ENCODE measurements at regions not wholly inside any gene's neighbourhood (a gene's known extent, or its start where the extent isn't known, plus 50 kb on each side); places are given as distances from the start of the nearest gene placed in this dataset.
"Not testable (repeated sequence)": the region's sequence is repeated elsewhere in the genome, so short reads cannot be mapped to it uniquely, and the experiment has no call there.

DNA sequence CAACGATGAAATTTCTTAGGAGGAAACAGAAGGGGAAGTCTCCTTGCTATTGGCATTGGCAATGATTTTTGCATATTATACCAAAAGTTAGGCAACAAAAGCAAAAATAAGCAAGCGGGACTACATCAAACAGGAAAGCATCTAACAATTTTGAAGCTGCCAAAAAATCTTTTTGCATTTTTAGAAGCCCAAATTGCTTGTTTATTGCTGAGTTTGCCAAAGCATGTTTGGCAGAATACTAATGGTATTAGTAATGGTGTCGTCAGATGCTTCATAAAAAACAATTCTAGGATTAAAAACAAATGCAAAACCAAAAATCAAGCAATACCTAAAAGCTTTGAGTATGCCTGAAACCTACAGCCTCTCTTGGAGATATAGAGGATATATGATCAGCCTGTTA is 80.0 kb downstream of the GALR1 start:
- no peak for DNase-seq (ENCODE audit: low read depth in 2 of 2)

DNA sequence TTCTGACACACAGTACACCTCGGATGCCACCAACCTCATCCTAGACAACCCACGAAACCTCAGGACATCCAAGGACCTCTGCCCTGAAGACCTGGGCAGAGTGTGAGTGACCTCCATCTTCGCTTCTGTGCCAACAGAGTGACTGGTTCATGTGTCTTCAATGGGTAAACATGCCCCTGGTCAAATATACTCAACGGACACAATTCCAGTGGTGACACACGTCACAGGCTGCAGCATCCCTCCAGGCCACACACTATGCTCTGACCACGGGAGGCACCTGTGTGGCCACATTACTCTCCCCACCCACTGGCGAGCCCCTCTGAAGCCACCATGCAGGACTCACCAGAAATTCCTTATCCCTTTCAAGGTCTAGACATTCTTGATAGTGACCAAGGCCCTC is 85.2 kb downstream of the GALR1 start:
- no peak for DNase-seq (ENCODE audit: low read depth in 2 of 2)

DNA sequence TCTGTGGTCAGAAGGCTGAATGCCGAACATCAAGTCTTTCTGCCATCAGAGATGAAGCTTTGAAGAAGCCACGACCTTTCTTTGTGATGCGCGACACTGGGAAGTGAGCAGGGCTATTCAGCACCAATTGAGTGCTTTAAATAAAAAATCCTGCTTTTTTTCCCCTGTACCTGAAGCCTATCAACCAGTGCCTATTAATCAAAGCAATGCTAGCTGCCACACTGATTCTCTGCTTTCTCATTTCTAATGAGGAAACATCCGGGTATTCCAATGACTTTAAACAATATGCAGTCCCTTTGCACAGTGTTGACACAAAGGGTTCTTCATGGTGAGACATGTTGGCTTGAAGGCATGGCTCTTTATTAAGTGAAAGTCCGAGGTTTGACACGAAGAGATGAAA is 88.0 kb downstream of the GALR1 start:
- no peak for DNase-seq (ENCODE audit: low read depth in 2 of 2)

DNA sequence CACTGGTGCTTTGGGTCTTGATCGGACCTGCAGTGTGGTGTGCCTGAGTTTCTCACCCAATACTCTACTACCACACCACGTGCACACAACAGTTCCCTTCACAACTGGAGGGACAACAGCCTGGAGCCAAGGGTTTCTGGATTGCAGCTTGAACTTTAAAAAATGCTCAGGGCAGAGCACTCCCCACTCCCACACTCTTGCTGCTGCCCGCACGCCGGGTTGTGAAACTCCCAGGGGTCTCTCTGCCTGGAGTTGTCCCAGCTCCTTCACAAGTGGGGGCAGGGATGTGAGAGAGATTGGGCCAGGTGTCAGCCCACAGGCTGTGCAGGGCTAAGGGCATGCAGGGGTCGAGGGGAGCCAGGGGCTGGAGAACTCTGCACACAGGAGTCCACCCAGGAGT is 89.4 kb downstream of the GALR1 start:
- DNase-seq (ENCODE audit: low read depth in 2 of 2), result no peak

DNA sequence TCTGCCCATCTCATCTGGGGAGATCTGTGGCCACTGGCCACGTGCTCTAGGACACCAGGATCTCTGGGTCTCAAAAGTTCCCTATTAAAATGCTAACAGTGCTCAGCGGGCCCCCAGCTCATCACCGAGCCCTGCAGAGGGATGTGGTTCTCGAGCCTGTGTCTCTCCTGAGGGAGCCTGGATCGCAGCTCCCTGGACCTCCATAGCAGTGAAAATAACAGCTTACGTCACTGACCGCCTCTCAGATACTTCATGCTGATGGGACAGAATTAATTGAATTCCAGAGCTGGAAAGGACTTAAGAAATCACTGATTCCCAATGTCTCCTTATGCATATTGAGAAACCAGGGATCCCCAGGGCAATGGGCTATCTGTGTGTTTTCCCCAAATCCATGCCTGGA is 90.0 kb downstream of the GALR1 start:
- DNase-seq (ENCODE audit: low read depth in 2 of 2), result no peak

DNA sequence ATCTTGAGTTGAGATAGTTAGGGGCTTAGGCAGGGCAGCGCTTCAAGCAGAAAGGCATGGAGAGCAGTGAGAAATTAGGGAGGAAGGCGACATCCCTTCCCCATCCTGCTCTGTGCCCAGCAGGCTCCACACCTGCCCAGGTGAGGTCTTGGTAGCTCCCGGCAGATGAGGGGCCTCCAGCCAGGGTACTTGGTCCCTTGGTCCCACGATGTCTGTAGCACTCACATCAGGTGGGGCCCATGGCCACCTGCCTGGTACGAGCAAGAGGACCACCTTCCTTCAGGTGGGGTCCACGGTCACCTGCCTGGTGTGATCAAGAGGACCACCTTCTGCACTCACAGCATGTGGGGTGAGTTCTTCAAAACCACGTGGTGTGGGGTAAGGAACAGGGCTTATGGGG is 91.2 kb downstream of the GALR1 start:
- DNase-seq (ENCODE audit: low read depth in 2 of 2), result no peak

DNA sequence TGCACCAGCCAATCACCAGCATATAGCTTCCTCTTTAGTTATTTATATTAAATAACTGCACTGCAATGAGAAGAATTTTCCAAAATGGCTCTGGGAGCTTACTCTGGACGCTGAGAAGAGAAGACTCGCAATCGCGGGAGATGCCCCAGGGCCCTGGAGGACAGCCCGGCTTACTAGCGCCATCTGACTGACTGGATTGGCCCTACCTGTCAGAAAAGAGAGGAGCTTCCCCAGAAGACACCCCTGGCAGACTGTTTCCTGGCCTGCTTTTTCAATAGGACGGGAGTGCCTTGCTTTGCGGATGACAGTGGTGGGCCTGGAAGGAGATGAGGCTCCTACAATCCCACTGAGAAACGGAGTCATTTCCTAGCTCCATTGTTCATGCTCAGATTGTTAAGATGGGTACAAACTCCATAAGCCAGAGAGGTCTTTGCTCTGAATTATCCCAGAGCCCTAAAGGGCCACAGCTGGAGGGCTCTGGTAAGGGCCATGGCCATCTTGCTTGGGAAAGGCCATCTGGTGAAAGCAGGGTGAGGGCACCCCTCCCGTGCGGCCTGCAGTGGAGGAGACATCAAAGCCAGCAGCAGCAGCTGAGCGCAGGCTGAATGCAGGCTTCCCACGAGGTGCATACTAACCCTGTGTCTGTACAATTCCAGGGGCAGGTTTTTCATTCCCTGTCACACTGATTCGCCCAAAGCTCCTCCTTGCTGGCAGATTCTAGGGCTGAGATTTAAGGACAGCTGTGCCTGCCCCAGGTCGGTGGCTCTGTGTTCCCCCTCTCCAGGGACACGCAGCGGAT is 92.1 kb downstream of the GALR1 start:
- no peak for DNase-seq (ENCODE audit: low read depth in 2 of 2)

DNA sequence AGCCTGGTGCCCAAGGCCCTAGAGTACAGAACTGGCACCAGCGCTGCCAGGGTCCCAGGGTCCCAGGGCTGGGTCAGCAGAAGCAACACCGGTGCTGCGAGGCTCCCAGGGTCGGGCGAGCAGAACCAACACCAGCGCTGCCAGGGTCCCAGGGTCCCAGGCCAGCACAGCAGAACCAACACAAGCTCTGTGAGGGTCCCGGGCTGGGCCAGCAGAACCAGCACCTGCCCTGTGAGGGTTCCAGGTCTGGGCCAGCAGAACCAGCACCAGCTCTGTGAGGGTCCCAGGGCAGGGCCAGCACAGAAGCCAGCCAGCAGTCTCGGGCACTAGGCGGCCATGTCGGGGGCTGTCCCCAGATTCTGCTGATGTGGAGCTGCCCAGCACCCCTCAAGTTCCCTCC is 93.1 kb downstream of the GALR1 start:
- no peak for DNase-seq (ENCODE audit: low read depth in 2 of 2)

DNA sequence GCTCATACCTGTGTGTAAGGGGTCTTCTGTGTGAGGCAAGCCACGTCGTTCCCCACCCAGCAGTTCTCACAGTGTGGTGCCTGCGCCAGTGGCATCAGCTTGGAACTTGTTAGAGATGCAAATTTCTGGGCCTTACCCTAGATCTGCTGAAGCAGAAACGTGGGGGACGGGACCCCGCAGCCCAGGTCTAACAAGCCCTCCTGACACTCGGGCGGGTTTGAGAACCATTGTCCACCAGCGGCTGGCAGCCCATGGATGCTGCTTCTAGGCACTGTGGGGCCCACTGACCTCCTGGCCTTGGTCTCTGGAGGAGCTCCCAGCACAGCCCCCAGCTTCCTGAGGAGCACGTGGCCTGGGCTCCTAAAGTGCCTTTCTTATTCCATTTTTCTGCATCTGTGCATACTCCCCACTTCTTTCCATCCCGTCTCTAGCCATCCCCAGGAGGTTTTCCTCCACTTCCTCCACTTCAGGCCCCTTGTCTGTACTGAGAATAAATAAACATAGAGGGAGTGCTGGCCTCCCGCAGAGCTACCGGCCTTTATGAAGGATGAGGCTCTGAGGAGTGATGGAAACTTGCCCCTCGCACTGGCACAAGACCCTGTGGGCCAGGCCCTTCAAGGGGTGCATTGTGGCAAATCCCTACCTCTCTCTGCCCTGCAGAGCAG is 94.3 kb downstream of the GALR1 start:
- no peak for DNase-seq (ENCODE audit: low read depth in 2 of 2)

DNA sequence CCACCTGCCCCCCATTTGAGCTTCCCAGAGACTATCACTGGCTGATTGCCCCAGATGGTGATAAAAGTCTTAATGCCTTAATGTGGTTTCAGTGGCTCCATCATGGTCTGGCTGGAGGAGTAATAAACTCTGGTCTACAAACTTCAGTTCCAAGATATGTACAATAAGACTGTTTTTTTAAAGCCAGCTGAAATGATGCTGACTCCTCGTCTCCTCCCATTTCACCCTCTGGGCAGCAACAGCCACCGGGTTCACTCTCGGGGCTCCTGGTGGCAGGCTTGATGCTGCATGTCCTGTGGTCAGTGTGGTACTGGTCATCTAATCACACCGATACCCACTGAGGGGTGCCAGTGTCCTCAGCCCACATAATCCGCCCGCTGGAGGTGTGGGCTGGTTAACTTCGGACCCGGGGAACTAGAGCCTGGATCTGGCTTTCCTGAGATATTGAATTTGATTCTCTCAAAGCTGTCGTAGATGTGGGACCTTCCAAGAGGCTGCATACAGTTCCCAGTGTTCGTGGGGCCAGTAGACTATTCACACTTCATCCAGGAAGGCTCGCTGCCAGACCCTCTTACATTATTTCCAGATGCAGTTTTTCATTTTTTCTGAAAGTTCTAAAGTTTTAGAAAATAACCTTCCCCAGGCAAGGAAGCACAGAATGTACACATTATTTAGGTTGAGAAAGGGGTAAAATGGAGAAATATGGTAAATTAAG is 95.3 kb downstream of the GALR1 start:
- no peak for DNase-seq (ENCODE audit: low read depth in 2 of 2)

DNA sequence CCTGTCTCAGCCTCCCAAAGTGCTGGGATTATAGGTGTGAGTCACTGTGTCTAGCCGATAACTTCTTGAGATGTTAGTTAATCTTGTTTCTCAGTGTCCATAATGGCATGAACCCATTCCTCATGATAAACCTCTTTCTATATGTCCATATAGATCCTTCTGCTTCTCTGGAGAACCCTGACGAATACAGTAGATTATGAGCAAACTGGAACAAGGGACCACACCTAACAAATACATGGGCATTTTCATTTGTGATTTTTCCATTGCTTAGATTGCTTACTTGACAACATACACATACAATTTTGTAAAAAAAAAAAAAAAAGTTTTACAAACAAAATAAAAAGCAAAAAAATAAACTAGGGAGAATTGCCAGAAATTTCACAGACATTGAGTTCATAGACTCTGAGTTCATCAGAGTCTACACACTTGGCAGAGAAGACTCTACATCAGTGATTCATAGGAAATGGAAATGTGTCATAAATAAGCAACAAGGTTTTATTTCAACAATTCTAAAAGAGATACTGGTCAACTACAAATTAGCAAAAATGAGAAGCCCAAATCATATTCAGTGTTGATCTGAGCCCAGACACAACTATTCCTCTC is 96.7 kb downstream of the GALR1 start:
- no peak for DNase-seq (ENCODE audit: low read depth in 2 of 2)

DNA sequence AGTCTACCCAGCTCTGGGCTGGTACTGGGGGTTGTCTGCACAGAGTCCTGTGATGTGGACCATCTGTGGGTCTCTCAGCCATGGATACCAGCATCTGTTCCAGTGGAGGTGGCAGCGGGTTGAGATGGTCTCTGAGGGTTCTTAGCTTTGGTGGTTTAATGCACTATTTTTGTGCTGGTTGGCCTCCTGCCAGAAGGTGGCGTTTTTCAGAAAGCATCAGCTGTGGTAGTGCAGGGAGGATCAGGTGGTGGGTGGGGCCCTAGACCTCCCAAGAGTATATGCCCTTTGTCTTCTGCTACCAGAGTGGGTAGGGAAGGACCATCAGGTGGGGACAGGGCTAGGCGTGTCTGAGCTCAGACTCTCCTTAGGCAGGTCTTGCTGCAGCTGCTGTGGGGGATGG is 103.7 kb downstream of the GALR1 start:
- not testable (repeated sequence) for DNase-seq (ENCODE audit: low read depth in 2 of 2)

DNA sequence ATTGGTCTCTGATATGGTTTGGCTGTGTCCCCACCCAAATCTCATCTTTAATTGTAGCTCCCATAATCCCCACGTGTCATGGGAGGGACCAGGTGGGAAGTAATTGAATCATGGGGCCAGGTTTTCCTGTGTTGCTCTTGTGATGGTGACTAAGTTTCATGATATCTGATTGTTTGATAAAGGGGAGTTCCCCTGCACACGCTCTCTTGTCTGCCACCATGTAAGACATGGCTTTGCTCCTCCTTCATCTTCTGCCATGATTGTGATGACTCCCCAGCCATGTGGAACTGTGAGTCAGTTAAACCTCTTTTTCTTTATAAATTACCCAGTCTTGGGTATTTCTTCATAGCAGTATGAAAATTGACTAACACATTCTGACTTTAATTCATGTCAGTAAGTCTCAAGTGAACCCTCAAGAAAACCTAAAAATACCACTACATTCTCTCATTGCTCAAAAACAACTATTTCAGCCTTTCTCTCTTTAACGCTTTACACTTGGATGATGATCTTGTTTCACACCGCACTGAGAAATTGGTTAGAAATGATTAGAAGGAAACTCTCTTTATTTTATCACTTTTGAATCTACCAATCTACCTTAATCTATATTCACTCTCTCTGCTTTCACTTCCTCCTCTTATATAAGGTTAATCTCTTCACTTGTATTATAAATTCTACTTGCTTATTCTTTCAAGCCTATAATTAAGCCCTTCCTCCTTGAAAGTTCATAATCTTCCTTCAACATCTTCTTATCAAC is 110.1 kb downstream of the GALR1 start:
- no peak for DNase-seq (ENCODE audit: low read depth in 2 of 2)

DNA sequence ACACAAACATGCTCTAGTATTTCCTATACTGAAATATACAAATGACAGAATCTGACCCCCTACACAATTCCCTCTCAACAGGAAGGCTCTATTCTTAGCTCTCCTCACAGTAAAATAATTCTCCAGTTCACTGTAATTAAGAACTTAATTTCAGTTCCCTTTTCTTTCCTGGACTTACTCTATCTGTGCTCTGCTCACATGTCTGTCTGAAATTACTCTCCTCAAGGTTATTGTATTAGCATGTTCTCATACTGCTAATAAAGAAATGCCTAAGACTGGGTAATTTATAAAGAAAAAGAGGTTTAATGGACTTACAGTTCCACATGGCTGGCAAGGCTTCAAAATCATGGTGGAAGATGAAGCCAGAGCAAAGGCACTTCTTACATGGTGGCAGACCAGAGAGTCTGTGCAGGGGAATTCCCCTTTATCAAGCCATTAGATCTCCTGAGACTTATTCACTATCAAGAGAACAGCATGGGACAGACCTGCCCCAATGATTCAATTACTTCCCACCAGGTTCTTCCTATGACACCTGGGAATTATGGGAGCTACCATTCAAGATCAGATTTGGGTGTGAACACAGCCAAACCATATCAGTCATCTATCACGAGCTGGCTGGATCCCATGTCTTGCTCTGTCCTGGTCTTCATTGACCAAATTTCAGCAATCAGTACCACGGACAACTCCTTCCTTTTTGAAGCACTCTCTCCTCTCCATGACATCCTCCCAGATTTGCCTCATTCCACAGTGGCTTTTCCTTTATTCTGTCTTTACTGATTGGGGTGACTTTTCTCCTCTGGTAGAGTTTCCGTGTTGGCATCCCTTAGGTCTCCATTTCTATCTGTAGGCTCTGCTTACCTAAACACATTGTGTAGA is 110.9 kb downstream of the GALR1 start:
- no peak for DNase-seq (ENCODE audit: low read depth in 2 of 2)

DNA sequence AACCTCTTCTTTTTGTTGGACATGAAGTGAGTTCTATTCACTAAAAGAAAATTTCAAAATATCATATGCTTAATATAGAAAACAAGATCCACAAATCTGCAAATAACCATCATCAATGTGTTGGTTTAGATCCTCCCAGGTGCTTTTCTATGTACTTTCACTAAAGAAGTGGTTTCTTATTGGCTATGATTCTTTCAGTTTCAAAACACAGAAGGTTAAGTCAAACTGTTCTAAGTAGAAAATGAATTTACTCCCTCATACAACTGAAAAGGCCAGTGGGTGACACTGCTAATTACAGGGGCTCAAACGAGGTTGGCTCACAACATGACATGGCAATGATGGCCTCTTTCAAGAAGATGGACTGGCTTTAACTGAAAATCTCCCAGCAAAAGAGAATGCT is 111.7 kb downstream of the GALR1 start:
- DNase-seq (ENCODE audit: low read depth in 2 of 2), result no peak

DNA sequence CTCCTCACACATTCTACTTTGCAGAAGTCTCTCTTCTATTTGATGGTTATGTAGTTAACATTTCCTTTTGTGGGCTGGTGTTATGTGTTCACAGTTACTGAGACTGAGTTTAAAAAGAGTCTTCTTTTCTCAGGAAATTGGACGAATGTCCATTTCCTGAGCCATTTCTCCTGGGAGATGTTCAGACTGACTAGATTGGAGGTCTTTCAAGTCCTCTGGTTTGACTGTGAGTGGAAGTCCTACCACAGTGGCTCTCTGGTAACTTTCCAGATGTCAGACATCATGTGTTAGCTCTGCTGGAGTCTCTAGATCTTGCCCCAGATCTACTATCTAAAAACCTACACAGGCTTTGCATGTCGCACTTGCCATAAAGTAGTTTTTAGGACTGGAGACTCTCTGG is 116.0 kb downstream of the GALR1 start:
- no peak for DNase-seq (ENCODE audit: low read depth in 2 of 2)

DNA sequence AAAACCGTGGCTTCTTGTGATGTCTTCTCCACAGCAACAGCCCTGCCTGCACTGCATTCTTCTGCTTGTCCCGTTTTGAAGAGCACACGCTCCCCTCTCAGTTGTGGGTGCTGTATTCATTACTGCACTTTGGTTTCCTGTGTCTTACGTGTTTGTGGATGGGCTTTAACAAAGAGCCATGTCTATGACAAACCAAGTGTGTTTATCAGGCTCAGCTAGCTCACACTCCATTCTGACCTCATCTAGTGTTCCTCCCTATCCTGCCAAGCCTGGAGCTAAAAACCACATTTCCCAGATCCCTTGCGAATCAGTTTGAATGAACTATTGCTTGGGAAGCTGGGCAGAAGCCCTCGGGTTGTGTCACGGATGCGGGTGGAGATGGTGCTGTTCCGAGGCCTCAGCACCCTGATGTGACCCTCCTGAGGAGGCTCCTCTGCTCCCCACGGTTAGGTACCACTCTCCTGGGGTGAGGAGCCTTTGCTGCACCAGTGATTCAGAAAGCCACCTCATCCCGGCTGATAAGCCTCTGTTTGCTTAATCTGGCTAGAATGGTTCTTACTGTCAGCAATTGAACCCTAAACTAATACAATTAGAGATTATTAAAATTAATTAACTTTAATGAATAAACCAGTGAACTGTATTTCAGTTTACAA is 116.5 kb downstream of the GALR1 start:
- no peak for DNase-seq (ENCODE audit: low read depth in 2 of 2)

DNA sequence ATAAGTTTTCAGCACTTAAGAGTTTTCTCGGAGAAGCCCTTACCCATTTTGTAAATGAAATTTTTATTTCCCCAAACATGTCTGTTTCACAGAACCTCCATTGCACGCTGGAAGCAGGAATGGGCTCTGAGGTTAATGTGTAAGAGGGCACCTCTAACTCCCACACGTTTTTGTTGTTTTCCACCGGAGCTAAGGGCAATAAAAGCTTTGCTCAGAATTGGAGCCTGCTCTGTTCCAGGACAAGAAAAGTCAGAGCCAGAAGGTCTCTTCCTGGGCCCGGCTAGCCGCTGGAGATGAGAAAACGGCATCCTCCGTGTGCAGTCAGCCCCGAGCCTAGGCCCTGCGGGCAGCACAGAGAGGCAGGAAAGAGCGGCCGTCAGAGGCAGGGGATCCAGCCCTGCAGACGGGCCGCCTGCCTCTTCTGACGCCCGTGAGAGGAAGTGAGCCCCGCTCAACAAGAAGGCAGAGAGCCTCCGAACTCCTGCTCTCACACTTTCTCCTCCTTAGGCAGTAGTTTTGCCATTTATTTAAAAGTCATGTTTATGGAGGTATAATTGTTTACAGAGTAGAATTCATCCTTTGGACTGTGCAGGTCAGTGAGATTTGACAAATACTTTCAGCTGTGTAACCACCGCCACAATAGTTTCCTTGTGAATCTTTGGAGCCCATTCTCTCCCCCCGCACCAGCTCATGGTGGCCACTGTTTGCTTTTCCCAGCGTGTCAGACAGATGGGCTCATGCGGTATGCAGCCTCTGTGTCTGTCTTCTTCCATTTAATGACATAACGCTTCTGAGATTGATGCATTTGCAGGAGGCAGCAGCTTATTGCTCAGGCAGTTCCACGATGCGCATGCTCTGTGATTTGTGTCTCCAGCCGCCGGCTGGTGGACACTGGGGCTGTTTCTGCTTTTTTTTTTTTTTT is 117.3 kb downstream of the GALR1 start:
- no peak for DNase-seq (ENCODE audit: low read depth in 2 of 2)

DNA sequence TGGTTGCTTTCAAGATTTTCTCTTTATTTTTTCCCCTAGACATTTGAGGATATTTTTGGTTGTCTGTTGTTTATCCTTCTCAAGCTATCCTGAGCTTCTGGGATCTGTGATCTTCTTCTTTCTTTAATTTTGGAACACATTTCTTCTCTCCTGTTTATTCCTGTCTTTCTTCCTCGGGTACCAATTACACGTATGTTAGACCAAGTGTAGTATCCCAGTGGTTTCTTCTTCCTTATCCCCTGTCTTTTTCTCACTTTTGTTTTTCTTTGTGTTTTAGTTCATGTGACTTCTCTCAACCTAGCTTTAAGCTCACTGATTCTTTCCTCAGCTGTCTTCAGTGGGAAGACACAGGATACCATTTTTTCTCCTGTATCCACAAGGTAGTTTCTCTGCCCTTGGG is 120.0 kb downstream of the GALR1 start:
- DNase-seq (ENCODE audit: low read depth in 2 of 2), result no peak

All from stimulated activated CD4-positive, alpha-beta T cell treated with anti-CD3 and anti-CD28 coated beads, Interleukin-12 subunit alpha, Interleukin-12 subunit beta, amount 100 ng/mL, for 24 hours (primary cell).